IMR-90 (cell line): ENCODE measurements at regions not wholly inside any gene's neighbourhood (a gene's known extent, or its start where the extent isn't known, plus 50 kb on each side); places are given as distances from the start of the nearest gene placed in this dataset.

Source experiments
- ATAC-seq: fragments of 200-7000 bp; cut with Tn5 transposase; 2 replicates; pipeline ENCODE4 v1.9.1; 2020; ENCODE audit warnings: low read depth, mild to moderate bottlenecking, moderate library complexity
- BruUV-seq: library from RNA; stranded (reverse); fragments of 400-500 nt; replicated peaks from 2 replicates; lab custom pipeline; 2021; lab: Mats Ljungman, UMichigan
- CTCF ChIA-PET: fragments of 300-600 bp; formaldehyde crosslinking; extraction: SDS; loops from one replicate; lab custom pipeline; 2021; ENCODE audit warnings: antibody characterized with exemption; lab: Yijun Ruan, JAX
- POLR2A ChIA-PET: fragments of 300-600 bp; sonication (Branson Sonifier 250); formaldehyde crosslinking; loops from one replicate; lab custom pipeline; 2022; ENCODE audit warnings: antibody characterized with exemption; ENCODE audit not compliant: unreplicated experiment; lab: Charles Lee
- DNase-seq: peaks from one replicate; pipeline ENCODE4 v3.0.0; 2013
- H2AFZ ChIP-seq: replicated peaks from 2 replicates; pipeline ENCODE3; 2013; ENCODE audit warnings: low read length, mild to moderate bottlenecking; ENCODE audit not compliant: poor library complexity
- H2AK5ac ChIP-seq: 2 replicates; pipeline ENCODE4 v1.6.1; 2013; ENCODE audit warnings: low read depth, low read length, inconsistent platforms
- H2AK9ac ChIP-seq: replicated peaks from 2 replicates; pipeline ENCODE3; 2013; ENCODE audit warnings: mild to moderate bottlenecking, low read depth, low read length, moderate library complexity; ENCODE audit not compliant: poor library complexity
- H2BK120ac ChIP-seq: 2 replicates; pipeline ENCODE4 v1.6.1; 2013; ENCODE audit warnings: low read depth, low read length, inconsistent platforms
- H2BK15ac ChIP-seq: 3 replicates; pipeline ENCODE4 v1.6.1; 2013; ENCODE audit warnings: low read depth, low read length, inconsistent platforms
- H2BK20ac ChIP-seq: 2 replicates; pipeline ENCODE4 v1.6.1; 2013; ENCODE audit warnings: low read depth, mild to moderate bottlenecking, inconsistent platforms, low read length, moderate library complexity
- H2BK5ac ChIP-seq: 2 replicates; pipeline ENCODE4 v1.6.1; 2013; ENCODE audit warnings: mild to moderate bottlenecking, low read depth, low read length, inconsistent platforms; ENCODE audit not compliant: poor library complexity, severe bottlenecking
- H3K14ac ChIP-seq: replicated peaks from 2 replicates; pipeline ENCODE4 v1.6.1; 2013; ENCODE audit warnings: low read depth, low read length, inconsistent platforms
- H3K18ac ChIP-seq: 2 replicates; pipeline ENCODE4 v1.6.1; 2013; ENCODE audit warnings: low read depth, low read length, control low read depth
- H3K23ac ChIP-seq: 2 replicates; pipeline ENCODE4 v1.6.1; 2013; ENCODE audit warnings: low read depth, low read length, inconsistent platforms
- H3K27ac ChIP-seq: 2 replicates; pipeline ENCODE4 v1.5.1; 2013; ENCODE audit warnings: mild to moderate bottlenecking, control low read depth, low read length; ENCODE audit not compliant: insufficient read depth
- H3K27me3 ChIP-seq: 2 replicates; pipeline ENCODE4 v1.6.1; 2013; ENCODE audit warnings: low read length; ENCODE audit not compliant: control insufficient read depth, insufficient read depth
- H3K36me3 ChIP-seq: 2 replicates; pipeline ENCODE4 v1.6.1; 2013; ENCODE audit warnings: low read length, mixed read lengths; ENCODE audit not compliant: control insufficient read depth, insufficient read depth
- H3K4ac ChIP-seq: 2 replicates; pipeline ENCODE4 v1.6.1; 2013; ENCODE audit warnings: low read depth, low read length, inconsistent platforms
- H3K4me1 ChIP-seq: 2 replicates; pipeline ENCODE4 v1.6.1; 2013; ENCODE audit warnings: low read length, mixed read lengths; ENCODE audit not compliant: control insufficient read depth, insufficient read depth
- H3K4me2 ChIP-seq: 2 replicates; pipeline ENCODE4 v1.6.1; 2013; ENCODE audit warnings: low read depth, mild to moderate bottlenecking, control low read depth, low read length, moderate library complexity
- H3K4me3 ChIP-seq: 2 replicates; pipeline ENCODE4 v1.5.1; 2013; ENCODE audit warnings: low read depth, mild to moderate bottlenecking, control low read depth, low read length, moderate library complexity; ENCODE audit not compliant: insufficient read depth
- H3K56ac ChIP-seq: 2 replicates; pipeline ENCODE4 v1.6.1; 2013; ENCODE audit warnings: low read length, inconsistent platforms; ENCODE audit not compliant: insufficient read depth; ENCODE audit errors: extremely low read depth
- H3K79me1 ChIP-seq, 2 experiments: 2 replicates each; pipeline ENCODE4 v1.6.1; 2013; ENCODE audit warnings: low read length in 2 of 2, inconsistent platforms in 1 of 2, low read depth in 1 of 2
- H3K9ac ChIP-seq: 2 replicates; pipeline ENCODE4 v1.6.1; 2013; ENCODE audit warnings: low read depth, low read length, control low read depth
- H3K9me1 ChIP-seq: 2 replicates; pipeline ENCODE4 v1.6.1; 2013; ENCODE audit warnings: low read length, inconsistent platforms; ENCODE audit not compliant: insufficient read depth
- H3K9me3 ChIP-seq: 2 replicates; pipeline ENCODE4 v1.6.1; 2013; ENCODE audit warnings: low read length; ENCODE audit not compliant: control insufficient read depth, insufficient read depth
- H4K20me1 ChIP-seq: 2 replicates; pipeline ENCODE4 v1.6.1; 2013; ENCODE audit warnings: low read length, inconsistent platforms; ENCODE audit not compliant: insufficient read depth
- H4K5ac ChIP-seq: 2 replicates; pipeline ENCODE4 v1.6.1; 2013; ENCODE audit warnings: mild to moderate bottlenecking, low read depth, low read length, control low read depth
- H4K8ac ChIP-seq, 2 experiments: 2 replicates each; pipeline ENCODE4 v1.6.1; 2013; ENCODE audit warnings: low read depth in 2 of 2, low read length in 2 of 2, control low read depth in 1 of 2, inconsistent platforms in 1 of 2
- H4K91ac ChIP-seq: 2 replicates; pipeline ENCODE4 v1.6.1; 2013; ENCODE audit warnings: low read depth, low read length, inconsistent platforms; ENCODE audit not compliant: insufficient read depth
- BHLHE40 ChIP-seq: fragments of 150-350 bp; IDR thresholded peaks from 2 replicates; pipeline ENCODE4 v1.6.1; 2016; ENCODE audit warnings: mild to moderate bottlenecking, low read depth, low read length
- CEBPB ChIP-seq: IDR thresholded peaks from 2 replicates; pipeline ENCODE4 v1.6.1; 2012; ENCODE audit warnings: low read depth, low read length, improper control_type of control experiment
- MAZ ChIP-seq: IDR thresholded peaks from 2 replicates; pipeline ENCODE4 v1.6.1; 2012; ENCODE audit warnings: low read depth, mild to moderate bottlenecking, low read length, improper control_type of control experiment, moderate library complexity, borderline replicate concordance
- NFE2L2 ChIP-seq: fragments of 150-350 bp; IDR thresholded peaks from 2 replicates; pipeline ENCODE4 v1.6.1; 2016; ENCODE audit warnings: low read depth, mild to moderate bottlenecking, low read length
- POLR2A ChIP-seq: IDR thresholded peaks from 2 replicates; pipeline ENCODE4 v1.6.1; 2012; ENCODE audit warnings: mild to moderate bottlenecking, low read depth, low read length
- RAD21 ChIP-seq: IDR thresholded peaks from 2 replicates; pipeline ENCODE4 v1.6.1; 2012; ENCODE audit warnings: low read length, improper control_type of control experiment
- RCOR1 ChIP-seq: IDR thresholded peaks from 2 replicates; pipeline ENCODE4 v1.6.1; 2012; ENCODE audit warnings: mild to moderate bottlenecking, low read length, improper control_type of control experiment; ENCODE audit not compliant: insufficient replicate concordance
- RFX5 ChIP-seq: IDR thresholded peaks from 2 replicates; pipeline ENCODE4 v1.8.0; 2012; ENCODE audit warnings: low read depth, mild to moderate bottlenecking, low read length, moderate library complexity
- SMC3 ChIP-seq: fragments of 150-350 bp; IDR thresholded peaks from 2 replicates; pipeline ENCODE4 v1.6.1; 2016; ENCODE audit warnings: low read depth, mild to moderate bottlenecking, antibody characterized with exemption, low read length, moderate library complexity
- WGBS, 2 experiments: methylation state at CpG; one replicate each; pipeline versions ENCODE4 v1.1.5 to v1.1.7; 2013; ENCODE audit warnings: missing lambda C conversion rate in 2 of 2; ENCODE audit not compliant: insufficient read length in 1 of 2; ENCODE audit errors: extremely low coverage in 2 of 2; 5-methylcytosine and 5-hydroxymethylcytosine counted together
- dilution Hi-C: fragments of 300-500 bp; cut with HindIII; formaldehyde crosslinking; loops from one replicate; pipeline ENCODE4 v1.14.3; 2018; ENCODE audit warnings: low sequenced_read_pairs; ENCODE audit not compliant: unreplicated experiment
- in situ Hi-C: fragments of 300-500 bp; cut with MboI; formaldehyde crosslinking; loops from 3 replicates; pipeline ENCODE4 v1.14.3; 2019; ENCODE audit warnings: low sequenced_read_pairs, inconsistent platforms, mixed read lengths
- intact Hi-C: fragments of 100-400 bp; cut with micrococcal nuclease; formaldehyde crosslinking; loops from 2 replicates; pipeline ENCODE4 v1.10.0; 2022
- TF ChIP-seq, protein P1 (sequence below): conservative IDR thresholded peaks from 2 replicates; pipeline ENCODE4 v1.5.1; 2012; ENCODE audit warnings: mild to moderate bottlenecking, low read depth, low read length, improper control_type of control experiment
- TF ChIP-seq, protein P2 (sequence below): fragments of 150-350 bp; IDR thresholded peaks from 2 replicates; pipeline ENCODE4 v1.6.1; 2016; ENCODE audit warnings: low read depth, mild to moderate bottlenecking, low read length, moderate library complexity, borderline replicate concordance

DNA sequence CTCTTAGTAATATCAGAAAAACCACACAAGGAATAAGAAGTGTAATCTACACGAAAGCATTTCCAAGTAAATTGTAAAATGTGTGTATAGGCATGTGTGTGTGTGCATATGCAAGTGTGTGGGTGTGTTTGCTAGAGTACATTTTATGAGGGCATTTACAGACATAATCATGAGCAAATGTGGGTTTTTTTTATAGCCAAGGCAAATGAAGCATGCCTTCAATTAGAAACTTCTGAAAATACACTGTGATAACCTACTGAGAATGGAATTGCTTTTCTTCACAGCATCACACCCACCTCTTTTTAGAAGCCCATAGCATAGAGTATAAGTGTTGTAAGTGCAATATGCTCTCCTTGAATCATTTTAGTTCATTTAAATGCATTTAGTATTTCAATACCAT, 1721.1 kb downstream of the GRIK2 start:
- Histone ChIP-seq H4K91ac (no peak overlapping the region), H2AFZ (no peak overlapping the region), H2BK5ac (no peak overlapping the region), H3K23ac (no peak overlapping the region), H3K56ac (no peak overlapping the region), H3K18ac (no peak overlapping the region), H2BK15ac (no peak overlapping the region), H4K5ac (no peak overlapping the region), H3K4me2 (no peak overlapping the region), H3K4me1 (no peaks in the 10 kb centered on the region), H3K9me1 (no peaks in the 10 kb centered on the region), H3K27me3 (no peaks in the 10 kb centered on the region), H3K4ac (no peak overlapping the region), H2AK9ac (no peak overlapping the region), H4K8ac (no peak overlapping the region), H2AK5ac (no peak overlapping the region), H2BK120ac (no peak overlapping the region), H3K4me3 (no peak overlapping the region), H3K36me3 (no peaks in the 10 kb centered on the region), H4K20me1 (no peaks in the 10 kb centered on the region), H3K14ac (no peak overlapping the region), H3K79me1 (no peaks in the 10 kb centered on the region), H3K9ac (no peak overlapping the region), H2BK20ac (no peak overlapping the region), H3K27ac (no peak overlapping the region), H3K9me3 (peaks cover 4% of the 10 kb centered on the region)
- DNase-seq, result no peak
- ATAC-seq, result no peak
- CTCF ChIA-PET, result no interaction called here
- dilution Hi-C loops, result no loop called here
- POLR2A ChIA-PET, result no interaction called here
- TF ChIP-seq BHLHE40 (no peak), SMC3 (no peak), NFE2L2 (no peak), MAZ (no peak), POLR2A (no peak), CEBPB (no peak), RAD21 (no peak), RCOR1 (no peak), RFX5 (no peak)
- TF ChIP-seq, protein P1, sequence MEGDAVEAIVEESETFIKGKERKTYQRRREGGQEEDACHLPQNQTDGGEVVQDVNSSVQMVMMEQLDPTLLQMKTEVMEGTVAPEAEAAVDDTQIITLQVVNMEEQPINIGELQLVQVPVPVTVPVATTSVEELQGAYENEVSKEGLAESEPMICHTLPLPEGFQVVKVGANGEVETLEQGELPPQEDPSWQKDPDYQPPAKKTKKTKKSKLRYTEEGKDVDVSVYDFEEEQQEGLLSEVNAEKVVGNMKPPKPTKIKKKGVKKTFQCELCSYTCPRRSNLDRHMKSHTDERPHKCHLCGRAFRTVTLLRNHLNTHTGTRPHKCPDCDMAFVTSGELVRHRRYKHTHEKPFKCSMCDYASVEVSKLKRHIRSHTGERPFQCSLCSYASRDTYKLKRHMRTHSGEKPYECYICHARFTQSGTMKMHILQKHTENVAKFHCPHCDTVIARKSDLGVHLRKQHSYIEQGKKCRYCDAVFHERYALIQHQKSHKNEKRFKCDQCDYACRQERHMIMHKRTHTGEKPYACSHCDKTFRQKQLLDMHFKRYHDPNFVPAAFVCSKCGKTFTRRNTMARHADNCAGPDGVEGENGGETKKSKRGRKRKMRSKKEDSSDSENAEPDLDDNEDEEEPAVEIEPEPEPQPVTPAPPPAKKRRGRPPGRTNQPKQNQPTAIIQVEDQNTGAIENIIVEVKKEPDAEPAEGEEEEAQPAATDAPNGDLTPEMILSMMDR, result no peak
- TF ChIP-seq, protein P2, sequence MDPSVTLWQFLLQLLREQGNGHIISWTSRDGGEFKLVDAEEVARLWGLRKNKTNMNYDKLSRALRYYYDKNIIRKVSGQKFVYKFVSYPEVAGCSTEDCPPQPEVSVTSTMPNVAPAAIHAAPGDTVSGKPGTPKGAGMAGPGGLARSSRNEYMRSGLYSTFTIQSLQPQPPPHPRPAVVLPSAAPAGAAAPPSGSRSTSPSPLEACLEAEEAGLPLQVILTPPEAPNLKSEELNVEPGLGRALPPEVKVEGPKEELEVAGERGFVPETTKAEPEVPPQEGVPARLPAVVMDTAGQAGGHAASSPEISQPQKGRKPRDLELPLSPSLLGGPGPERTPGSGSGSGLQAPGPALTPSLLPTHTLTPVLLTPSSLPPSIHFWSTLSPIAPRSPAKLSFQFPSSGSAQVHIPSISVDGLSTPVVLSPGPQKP, result no peak
- intact Hi-C loops, result no loop called here
- in situ Hi-C loops, result no loop called here
- no TSS peak for BruUV-seq
- WGBS, 2 experiments, result no CpG with 5 or more reads among the region's 1 CpG
